ENCODE measurements at regions not wholly inside any gene's neighbourhood (a gene's known extent, or its start where the extent isn't known, plus 50 kb on each side); places are given as distances from the start of the nearest gene placed in this dataset.

DNA sequence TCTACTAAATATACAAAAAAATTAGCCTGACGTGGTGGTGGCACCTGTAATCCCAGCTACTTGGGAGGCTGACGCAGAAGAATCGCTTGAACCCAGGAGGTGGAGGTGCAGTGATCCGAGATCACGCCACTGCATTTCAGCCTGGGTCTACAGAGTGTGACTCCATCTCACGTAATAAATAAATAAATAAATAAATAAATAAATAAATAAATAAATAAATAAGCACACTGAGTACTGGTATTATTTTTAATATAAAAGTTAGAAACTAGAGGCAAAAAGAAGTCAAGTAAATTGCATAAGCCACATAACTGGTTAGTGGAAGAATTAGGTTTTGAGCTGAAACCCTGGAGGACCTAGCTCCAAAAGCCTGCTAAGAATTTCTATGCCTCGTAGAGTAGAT is 1262.7 kb upstream of the PABPC4L start:
- TF ChIP-seq CTBP1 (IDR thresholded peaks at IDR 0.05; ENCODE audit: borderline replicate concordance) (no peak), LEF1 (IDR thresholded peaks at IDR 0.05; ENCODE audit: borderline replicate concordance) (no peak), ZNF384 (IDR thresholded peaks at IDR 0.05) (no peak), ARNT (IDR thresholded peaks at IDR 0.05) (no peak), ELF4 (IDR thresholded peaks at IDR 0.05) (no peak), FOXM1 (IDR thresholded peaks at IDR 0.05; ENCODE audit: borderline replicate concordance) (no peak), BHLHE40 (IDR thresholded peaks at IDR 0.05; ENCODE audit: borderline replicate concordance) (no peak), FOXA1 (IDR thresholded peaks at IDR 0.05) (no peak), NFRKB (IDR thresholded peaks at IDR 0.05) (no peak)
